Stimulated activated CD4-positive, alpha-beta T cell treated with anti-CD3 and anti-CD28 coated beads, Interleukin-1b, Interleukin-23, amount 100 ng/mL, for 48 hours (primary cell): ENCODE measurements at regions not wholly inside any gene's neighbourhood (a gene's known extent, or its start where the extent isn't known, plus 50 kb on each side); places are given as distances from the start of the nearest gene placed in this dataset.

ENCODE experiments used
- DNase-seq: peaks from one replicate; pipeline ENCODE4 v3.0.0-alpha.2; 2020

DNA sequence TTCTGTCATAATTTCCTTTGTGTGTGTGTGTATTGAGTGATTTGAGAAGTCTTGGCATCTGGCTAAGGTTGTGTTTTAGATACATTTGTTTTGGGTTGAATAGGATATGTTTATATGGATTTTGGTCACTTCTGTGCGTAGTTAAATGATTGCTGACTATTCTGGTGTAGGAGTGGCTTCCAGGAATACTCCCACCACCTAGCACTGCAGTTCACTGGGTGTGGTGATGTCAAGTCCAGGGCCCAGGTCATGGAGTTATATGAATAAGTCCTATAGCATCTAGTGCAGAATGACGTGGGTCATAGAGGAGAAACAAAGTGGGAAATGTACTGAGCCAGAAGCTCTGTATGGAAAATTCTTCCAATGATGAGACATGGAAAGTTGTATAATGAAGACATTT lies 465.4 kb upstream of the CCL2 start:
- DNase-seq, result no peak

DNA sequence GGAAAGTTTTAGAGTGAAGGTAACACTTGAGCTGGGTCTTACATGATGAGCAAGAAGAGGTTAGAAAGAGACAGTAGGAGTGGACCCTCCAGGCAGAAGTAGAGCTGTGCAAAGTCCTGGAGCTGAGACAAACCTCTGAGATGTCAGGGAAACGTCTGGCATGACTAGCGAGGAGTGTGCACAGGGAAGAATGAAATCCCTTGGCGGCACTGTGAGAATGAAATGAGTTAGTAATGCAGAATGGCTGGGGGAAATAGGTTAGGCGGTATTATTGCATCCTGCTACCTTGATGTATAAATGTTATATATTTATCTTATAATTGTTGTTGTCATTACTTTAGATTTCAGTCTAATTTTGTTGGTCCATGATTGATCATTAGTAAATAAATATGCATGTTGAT lies 457.9 kb upstream of the CCL2 start:
- DNase-seq, result no peak

DNA sequence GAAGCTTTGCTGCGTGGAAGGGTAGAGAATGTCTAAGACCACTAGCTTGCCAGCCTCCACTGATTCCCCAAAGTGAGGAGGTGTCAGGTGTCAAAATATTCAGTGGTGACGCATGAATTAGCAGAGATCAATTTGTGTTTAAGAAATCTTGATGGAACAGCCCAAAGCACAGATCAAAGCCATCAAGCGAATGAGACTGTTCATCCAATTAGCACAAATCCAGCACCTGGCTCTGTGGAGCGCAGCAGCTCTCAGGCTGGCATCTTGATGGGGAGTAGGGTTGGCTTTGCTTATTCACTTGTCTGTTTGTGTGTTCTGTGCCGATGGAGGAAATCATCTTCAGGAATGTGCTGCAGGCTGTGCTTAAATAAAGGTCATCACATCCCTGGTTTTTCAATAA lies 456.8 kb upstream of the CCL2 start:
- DNase-seq, result no peak

DNA sequence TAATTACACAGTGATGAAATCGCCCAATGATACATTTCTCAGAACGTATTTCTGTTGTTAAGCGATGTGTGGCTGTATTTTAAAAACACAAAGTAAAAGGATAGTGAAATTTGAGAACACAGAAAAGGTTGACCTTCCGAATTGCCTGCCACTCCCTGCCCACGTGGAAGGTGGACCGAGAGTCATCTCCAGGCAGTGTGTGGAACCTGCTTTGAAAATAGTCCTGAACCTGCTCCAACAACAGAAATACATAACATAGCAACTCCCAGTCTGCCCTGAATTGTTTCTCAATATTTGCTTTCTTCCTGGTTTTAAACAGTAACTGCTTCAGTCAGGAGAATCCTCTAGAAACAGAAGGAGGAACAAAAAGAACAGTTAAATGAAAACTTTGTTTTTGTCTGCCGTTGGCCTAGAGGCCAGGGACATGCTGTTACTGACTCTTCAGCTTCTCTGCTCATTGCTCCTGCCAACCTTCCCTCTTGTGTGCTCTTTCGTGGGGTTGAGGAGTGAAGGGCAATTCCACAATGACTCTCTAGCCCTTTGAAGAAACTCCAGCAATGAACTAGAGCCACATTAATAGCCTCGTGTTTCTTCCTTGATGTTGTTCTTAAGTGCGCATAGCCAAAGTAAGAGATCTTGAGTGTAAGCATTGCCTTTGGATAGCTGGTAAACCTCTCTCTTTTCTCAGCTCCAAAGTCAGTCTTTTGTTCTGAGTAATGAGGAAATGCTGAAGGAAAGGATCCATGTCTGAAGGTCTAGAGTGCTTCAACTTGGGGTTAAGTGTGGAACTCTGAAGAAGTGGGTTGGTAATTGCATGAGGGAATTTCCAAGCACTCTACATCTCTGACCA lies 452.5 kb upstream of the CCL2 start:
- DNase-seq, result no peak

DNA sequence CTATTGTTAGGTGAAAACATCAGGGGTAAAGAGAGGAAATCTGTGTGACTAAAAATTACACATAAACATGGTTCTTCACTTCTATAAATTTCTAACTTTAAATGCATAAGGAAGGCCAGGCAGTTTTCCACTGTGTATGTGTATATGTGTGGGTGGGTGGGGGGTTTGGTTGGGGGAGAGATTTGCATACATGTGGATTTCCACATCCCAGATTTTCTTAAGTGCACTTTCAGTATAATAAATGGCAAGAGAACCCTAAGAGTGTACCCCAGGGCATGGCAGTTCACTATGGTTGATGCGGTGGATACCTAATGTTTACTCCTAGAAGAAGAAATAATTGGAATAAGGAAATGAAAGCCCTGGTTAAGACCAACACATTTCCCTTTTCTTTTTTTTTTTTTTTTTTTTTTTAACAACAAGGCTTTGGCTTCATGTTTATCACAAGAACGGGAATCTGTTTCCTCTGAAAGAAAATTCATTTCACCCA lies 451.8 kb upstream of the CCL2 start:
- no peak for DNase-seq

DNA sequence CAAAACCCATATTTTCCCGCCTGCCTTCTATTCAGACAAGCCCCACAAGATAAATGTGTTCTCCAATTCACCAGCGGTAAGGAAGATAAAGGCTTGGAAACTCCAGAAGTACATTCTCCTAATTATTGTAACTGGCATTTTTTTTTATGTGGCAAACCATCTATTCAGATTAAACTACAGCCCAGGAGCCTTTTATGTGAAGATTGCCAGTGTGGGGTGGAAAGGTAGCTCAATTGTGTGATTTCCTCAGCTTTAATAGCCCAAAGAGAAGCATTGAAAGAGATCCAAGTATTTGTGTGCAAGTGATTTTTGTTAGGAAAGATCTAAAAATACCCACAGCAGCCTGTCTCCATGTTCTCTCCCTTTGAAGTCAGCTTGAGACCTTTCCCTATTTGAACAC lies 451.4 kb upstream of the CCL2 start:
- no peak for DNase-seq

DNA sequence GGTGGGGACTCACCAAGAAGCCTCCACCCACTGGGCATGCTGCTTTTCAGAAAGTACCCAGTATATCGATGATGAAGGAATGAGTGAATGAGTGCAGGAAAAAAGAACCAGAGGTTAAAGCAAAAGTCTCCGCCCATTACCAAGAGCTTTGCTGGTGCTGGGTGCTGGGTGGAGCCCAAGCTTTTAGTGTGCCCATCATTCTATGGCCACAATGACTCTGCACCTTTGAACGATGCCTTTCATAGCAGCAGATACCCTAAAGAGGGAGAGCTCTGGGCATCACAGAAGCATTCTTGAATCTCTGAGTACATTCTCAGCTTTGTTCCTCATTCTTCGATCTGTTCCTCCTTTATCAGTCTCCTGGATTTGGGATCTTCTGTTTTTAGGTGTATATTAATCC lies 450.7 kb upstream of the CCL2 start:
- DNase-seq, result no peak

DNA sequence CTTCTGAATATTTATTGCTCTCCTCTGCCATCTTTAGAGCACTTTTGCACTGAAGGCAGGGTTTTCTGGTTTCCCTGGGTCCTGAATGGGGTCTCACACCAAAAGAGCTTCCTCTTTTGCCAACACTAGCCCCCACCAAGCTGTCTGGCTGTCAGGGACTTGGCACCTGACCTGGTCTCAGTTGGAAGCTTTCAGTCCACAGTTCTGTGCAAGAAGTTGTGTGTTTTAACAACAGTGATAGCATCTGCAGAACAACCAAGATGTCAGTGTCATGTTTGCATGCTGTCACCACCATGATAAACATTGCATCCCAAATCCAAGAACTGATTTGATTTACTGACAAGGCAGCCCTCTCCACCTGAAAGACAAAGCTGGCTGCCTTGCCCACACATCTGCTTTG lies 448.5 kb upstream of the CCL2 start:
- no peak for DNase-seq

DNA sequence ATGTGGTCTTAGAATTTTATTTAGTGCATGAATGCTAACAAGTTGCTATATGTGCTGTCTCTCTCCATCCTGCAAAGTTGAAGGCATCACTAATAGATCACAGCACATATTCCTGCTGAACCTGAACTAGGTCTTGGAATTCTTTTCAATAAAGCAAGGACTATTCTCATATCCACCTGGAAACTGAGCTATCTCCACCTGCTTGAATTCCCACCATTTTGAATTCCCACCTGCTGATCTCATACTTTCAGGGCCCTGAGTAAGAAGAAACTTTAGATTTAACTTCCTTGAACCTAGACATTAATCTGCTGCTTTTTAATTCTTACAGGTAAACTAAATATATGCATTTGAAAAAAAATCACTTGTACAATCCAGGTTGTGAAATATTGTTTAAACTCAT lies 445.3 kb upstream of the CCL2 start:
- no peak for DNase-seq

DNA sequence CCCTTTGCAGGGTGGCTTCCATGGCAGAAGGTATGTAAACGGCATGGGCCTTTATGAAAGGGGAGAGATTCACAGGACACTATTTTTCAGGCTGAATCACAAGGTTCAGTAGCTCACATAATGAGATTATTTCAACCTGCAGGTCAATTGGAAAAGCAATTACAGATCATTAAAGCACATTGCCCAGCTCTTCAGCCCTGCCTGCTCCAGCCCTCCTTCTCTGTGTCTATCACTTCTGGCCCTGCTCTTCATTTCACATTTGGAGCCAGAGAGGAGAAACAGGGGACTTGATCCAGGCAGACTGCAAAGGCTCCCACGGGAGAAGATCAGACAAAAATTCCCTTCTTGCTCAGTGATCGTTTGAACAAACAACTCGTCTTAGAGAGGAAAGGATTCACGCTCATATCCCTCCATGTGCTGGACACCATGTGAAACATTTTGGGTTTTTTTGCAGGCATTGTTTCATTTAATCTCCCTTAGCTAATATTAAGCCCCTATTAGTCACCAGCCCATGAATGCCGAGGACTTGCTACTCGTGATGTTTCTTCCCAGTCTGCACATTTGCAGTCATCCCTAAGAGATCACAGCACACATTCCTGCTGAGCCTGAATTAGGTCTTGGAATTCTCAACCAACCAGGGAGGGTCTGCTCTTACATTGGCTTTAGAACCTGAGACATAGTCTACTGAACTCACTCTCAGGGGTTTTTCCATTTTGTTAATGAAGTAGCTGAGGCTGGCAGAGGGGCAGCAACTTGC lies 443.9 kb upstream of the CCL2 start:
- DNase-seq, result no peak

DNA sequence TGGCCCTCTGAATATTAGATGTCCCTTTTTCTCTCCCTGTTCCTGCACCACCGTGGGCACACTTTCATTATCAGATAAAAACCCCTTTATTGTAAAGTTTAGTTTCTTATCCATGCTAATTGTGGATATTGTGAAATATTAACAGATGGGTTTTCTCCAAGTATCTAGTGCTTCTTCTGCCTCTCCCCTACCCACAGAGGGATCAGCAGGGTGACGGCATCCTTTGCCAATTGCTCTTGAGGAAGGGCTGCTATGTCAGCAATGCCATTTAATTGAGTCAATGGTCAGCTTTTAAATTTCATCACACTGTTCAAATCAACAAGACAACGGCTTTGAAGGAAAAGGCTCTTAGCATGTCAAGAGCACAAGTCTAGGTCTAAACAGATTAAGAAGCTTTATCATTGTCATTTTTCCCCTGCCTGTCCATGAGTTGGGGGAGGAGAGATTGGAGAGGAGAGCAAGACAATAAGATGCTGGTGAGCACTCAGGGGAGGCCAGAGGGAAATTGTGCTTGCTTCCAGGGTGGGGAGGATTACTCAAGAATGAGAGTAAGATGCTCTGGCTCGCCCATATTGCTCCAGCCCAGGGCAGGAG lies 443.0 kb upstream of the CCL2 start:
- DNase-seq, result no peak

DNA sequence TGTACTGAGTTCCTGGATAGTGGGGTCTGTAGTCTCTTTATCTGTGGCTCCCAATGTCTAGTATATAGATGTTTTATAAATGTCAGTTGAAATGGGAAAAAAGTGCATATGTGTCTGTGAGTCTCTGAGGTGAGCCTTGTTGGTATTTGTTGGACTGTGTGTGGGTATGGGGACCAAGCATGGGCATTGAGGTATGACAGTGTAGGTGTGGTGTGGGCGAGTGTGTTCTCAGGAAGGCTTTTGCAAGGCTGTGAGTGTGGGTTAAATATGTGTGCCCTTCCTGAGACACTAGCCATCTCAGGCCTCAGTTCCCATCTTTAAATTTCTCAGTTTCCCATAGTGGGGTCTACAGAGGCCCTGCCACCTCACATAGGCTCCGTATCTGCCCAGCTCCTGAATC lies 440.2 kb upstream of the CCL2 start:
- DNase-seq, result no peak

DNA sequence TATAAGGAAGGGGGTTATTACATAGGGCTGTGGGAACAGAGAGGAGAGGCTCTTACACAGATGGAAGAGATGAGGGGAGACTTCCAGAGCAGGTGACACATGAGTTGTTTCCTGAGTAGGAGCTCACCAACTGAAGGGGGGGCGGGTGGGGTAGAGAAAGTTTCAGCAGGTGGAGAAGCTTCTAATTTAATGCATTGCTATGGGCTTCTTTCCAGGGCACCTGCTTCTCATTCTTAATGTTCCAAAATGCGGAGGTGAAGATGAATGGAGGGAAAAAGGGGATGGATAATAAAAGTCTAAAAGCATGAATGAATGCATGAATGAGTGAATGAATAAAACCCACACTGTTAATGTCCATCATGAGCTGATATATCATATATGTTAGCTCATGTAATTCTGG lies 439.0 kb upstream of the CCL2 start:
- no peak for DNase-seq

DNA sequence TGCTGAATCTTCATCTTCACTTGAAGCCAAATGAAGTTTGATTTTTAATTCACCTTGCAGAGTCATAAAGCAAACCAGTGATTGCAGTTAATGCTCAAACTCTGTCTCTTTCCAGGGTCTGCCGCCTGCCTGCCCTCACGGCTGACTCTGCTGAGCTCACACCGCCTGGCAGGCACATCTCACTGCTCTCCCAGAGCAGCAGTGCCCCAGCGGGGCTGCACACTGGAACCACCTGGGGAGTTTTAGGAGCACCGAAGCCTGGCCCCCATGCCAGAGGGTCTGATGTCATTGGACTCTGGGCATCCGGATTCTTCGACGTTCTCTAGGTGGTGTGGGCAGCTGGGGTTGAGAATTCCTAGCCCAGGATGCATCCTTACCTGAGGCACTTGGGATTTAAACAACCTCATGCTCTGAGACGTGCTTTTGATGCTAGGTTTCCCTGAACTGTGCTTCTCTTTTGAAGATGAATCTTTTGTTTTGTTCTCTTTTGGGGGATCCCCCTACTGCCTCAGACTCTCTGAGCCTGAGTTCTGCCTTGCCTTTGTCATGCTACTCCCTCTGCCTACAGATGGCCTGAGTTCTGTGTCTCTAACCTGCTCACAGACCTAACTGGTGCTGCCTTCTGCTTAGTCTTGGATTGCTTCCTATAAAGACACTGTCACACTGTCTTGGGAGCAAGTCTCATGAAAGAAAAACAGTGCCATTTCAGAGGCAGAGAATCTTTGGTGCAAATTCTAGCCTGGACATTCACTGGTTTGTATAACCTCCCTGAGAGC lies 438.1 kb upstream of the CCL2 start:
- no peak for DNase-seq

DNA sequence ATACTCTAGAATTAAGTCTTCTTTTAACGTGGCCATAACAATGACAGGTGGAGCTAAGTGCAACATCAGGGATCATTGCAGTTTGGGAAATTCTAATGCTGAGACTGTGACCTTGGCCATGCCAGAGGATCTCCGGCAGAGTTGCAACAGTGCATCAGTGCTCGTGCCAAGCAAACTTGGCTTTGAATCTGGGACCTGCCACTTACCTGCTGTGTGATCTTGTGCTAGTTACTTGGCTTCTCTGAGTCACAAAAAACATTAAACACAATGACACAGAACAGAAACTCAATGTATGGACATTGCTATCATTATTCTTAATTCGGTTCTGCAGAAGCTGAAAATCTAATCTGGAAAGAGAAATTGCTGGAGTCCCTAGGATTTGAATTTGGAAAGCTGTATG lies 435.5 kb upstream of the CCL2 start:
- no peak for DNase-seq

DNA sequence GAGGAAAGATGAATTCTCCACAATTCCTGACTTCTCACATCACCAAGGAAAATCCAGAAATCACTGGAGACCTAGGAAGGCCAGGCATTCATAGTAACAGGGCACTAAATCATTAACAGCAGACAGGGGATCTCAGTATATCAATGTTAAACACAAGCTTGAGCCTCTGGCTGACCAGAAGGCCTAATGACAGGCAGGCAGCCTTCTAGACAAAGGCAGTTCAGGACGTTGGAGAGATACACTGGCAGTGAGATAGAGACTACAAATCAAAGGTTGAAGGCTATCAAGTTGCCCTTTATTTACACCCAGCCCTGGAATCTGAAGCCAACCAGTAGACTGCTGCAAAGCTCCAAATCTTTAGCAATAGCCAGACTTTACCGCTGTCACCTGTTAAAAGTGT lies 422.8 kb upstream of the CCL2 start:
- no peak for DNase-seq

DNA sequence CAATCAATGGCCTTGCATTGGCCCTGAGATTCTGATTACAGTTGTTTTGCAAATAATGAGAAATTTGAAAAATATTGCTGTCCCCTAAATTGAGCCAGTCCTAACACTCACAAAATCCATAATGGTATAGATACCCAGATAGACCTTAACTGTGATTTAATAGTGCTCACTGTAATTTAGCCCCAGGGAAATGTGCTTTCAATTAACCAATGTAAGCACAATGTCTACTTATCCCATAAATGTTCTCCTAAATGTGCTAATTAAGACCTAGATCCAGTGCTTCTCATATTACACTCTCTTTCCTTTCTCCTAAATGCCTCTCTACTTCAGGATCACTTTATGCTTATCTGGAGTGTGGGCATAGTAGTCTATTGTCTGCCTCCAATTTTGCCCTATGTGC lies 417.8 kb upstream of the CCL2 start:
- DNase-seq, result no peak

DNA sequence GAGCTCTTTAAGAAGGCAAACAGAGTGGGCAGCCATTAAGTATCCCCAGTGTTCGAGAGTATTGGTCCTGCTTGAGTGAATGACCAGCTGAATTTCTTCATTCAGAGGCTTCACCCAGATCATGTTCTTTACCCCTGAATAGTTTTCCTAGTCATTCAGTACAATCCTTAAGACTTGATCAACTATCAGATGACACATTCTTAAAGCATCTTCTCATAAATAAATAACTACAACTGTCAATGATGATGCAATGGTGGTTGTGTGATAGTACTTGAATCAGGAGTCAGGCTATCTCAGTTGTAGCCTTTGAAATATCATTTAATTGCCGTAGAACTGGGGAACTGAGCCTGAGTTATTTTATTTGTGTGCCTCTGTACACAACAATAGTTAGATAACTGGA lies 416.8 kb upstream of the CCL2 start:
- DNase-seq, result no peak

DNA sequence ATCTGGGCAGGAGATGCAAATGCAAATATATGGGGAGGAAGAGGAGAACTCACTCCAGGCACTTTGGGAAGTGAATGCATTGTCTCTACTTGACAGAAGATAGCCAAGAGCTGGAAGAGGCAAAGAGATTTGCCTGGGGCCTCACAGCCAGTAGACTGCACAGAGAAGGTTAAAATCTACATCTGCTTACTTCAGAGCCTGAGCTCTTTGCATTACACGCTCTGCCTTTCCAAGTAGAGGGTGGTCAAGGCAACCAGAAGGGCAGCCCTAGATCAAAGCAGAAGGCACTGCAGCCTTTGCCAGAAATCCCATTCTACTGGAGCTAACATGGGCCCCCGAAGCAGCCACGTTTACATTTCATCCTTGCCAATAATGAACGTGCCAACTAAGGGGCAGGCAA lies 407.2 kb upstream of the CCL2 start:
- DNase-seq, result no peak

DNA sequence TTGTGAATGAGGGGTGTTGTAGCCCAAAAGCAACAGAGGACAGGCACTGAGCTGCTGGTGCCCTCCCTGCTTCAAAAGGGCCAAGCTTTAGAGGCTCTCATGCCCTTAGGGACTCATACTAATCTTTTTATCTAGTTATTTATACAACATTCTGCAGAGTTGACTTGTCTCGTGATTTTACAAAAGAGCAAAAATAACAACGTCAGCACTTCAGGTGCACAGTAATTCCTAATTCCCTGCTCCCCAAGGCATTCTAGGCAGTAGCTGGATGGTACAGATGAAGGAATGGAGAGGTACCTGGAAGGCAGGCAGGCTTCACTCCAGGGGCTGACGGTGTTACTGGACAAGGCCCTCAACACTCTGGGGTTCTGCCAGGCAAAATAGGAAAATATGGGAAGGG lies 406.7 kb upstream of the CCL2 start:
- DNase-seq, result no peak

DNA sequence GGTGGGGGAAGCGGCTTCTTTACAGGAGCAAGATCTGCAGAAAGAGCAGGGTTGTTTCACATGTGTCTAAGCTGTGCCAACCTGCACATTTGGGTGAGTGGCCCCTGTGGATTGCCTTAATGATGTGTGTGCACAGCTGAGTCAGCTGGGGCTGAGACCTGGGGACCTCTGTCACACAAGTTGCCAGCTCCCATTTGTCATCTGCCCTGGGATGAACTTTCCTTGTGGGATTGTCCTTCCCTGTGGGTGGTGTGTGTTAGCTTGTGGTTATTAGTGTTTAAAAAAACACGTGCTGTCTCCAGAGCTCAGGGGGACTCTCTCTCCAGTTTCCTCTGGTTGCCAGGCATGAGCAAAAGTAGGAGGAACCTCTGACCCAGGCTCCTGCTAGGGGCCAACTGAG lies 400.5 kb upstream of the CCL2 start:
- no peak for DNase-seq

DNA sequence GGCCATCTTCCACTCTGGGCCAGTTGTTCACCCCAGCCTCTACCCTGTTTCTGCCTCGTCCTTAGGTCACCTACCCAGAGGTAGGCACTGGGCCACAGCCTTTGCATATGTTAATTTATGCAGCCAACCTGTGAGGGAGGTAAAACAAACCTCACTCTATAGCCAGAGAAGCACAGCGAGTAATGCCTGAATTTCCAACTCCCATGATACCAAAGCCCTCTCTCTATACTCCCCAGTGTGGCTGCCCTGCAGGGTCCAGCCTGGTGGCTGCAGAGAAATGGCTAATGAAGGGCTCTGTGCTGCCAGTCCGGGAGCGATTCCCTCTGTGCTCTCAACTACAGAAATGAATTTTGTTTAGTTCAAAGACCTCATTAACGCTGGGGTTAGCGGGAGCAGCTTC lies 397.0 kb upstream of the CCL2 start:
- DNase-seq, result no peak

DNA sequence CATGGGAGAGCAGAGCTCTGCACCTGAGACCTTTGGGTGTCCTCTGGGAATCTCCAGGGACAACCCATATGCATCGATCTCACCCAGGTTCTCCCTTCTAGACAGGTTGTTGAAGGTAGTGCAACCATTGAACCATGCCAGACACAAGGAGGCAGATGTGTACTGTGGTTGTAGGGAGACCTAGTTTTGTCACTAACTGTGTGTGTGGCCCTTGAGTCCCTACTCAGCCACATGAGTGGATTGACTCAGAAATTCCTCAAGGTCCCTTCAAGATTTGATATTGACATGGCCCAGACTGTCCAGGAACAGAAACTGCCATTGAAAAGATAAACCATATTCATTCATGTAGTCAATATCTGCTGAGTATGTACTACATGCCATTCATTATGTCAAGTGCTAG lies 396.4 kb upstream of the CCL2 start:
- DNase-seq, result no peak
